HG03565 (cell line): ENCODE measurements at regions not wholly inside any gene's neighbourhood (a gene's known extent, or its start where the extent isn't known, plus 50 kb on each side); places are given as distances from the start of the nearest gene placed in this dataset.
"Not testable (repeated sequence)": the region's sequence is repeated elsewhere in the genome, so short reads cannot be mapped to it uniquely, and the experiment has no call there.

Source experiments
- ATAC-seq: cut with Tn5 transposase; IDR thresholded peaks from one replicate; pipeline ENCODE4 v1.9.1; 2021; ENCODE audit warnings: mild to moderate bottlenecking, moderate library complexity; ENCODE audit not compliant: unreplicated experiment

DNA sequence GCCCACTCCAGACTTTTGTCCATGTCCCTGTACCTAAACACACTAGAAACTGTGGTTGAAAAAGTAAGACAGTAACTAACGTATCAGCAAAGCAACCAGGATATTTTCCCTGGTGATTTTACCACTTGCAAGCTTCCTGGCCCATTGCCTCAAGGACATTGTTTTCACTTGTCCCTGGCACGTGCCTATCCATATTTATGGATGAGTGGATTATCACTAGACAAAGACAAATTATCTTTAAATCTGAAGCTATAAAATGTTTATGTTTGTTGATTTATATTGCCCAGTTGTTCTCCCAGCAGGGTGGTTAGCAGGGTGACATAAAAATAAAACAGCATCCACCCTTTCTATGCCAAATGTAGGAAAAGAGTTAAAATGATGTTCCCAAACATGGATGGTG, 93.2 kb upstream of the STEAP1 start:
- ATAC-seq: no peak

DNA sequence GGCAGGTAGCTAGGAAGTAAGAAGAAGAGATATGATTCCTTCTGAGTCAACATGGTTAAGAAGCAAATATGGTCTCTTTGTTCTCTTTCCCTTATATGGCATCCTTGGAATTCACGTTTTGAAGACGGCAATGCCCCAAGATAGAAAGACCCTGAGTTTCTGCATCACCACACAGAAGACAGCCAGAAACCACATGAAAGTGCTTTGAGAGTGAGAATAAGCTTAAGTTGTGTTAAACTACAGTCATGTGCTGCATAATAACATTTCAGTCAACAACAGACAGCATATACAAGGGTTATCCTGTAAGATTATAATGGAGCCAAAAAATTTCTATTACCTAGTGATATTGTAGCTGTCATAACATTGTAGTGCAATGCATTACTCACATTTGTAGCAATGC, 89.9 kb upstream of the STEAP1 start:
- no peak for ATAC-seq

DNA sequence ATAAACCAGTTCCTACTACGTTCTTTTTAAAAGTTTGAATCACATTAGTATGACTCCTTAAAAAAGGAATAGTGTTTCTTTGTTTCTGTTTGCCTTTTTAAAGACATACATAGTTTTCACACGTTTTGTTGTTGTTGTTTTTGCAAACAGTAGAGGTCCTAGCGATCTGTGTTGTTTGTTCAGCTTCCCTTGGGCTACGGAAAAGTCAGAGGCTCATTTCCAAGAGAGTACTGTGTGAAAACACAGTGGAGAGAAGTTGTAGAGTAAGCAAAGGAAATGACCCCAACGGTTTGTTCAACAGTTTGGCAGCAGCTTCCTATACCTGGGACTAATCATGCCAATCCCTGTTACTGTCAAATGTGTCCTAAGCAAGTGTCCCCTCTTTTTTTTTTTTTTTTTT, 87.1 kb upstream of the STEAP1 start:
- no peak for ATAC-seq

DNA sequence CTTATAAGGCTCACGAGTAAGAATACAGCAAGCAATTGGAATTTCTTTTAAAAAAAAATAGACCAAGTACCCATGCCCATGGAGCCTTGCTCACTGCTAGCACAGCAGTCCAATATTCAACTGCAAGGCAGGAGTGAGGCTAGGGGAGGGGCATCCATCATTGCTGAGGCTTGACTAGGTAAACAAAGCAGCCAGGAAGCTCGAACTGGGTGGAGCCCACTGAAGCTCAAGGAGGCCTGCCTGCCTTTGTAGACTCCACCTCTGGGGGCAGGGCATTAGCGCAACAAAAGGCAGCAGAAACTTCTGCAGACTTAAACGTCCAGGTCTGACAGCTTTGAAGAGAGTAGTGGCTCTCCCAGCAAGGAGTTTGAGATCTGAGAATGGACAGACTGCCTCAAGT, 84.0 kb upstream of the STEAP1 start:
- not testable (repeated sequence) for ATAC-seq

DNA sequence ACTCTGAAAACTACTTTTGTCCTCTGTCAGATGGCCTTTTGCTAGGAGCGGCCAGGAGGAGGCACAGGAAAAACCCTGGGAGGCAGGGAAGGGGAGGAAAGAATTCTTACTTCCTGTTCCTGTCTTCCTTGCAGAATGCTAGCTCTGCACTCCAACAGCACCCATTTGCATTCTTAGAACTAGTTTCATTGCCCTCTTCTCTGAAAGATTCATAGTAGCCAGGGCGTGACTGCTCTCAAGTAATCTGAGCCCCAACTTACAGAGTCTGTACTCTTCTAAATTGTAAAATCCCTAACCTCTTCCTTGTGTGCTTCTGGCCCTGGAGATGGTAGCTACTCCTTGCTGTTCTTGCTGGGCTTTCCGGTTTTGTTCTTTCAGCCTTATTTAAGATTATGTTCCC, 75.3 kb upstream of the STEAP1 start:
- ATAC-seq: no peak

DNA sequence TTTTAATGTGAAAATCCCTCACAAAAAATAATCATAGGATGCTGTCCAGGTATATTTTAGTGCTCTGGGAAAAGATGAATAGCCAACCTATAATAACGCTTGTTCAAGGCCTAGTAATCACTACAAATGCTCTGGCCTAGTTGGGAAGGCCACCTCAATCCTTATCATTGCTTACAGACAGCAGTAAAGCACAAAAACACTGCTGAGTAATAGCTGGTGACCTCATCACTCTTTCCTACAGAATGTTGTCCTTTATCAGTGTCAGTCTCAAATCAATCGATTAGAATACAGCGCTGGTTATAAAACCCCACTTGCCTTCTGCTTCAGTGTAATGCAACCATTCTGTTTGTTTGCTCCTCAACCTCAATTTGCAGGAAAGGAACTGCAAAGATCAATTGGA, 72.6 kb upstream of the STEAP1 start:
- ATAC-seq: no peak

DNA sequence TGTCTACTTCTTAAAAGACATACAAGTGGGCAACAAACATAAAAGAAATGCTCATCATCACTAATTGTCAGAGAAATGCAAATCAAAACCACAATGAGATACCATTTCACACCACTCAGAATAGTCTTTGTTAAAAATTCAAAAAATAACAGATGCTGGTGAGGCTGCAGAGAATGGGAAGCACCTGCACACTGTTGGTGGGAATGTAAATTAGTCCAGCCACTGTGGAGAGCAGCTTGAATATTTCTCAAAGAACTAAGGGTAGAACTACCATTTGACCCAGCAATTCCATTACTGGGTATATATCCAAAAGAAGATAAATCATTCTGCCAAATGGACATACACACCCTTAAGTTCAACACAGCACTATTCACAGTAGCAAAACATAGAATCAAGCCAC, 61.8 kb upstream of the STEAP1 start:
- no peak for ATAC-seq

DNA sequence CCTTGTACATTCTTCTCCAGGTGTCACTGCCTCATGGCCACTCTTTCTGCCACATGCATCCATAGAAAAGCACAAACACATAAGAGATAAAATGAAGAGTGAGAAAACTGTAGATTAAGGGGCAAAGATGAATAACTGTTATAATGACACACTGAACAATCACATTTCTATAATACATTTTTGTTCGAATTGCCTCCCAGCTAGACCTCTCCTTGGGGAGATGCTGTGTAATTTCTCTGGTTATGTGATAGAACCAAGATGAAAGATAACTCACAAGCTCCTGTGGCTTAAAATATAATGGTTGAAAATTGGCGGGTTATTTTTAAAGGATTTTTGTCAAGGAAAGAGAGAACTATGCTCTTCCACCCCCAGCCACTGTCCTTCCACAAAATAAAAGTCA, 60.2 kb upstream of the STEAP1 start:
- no peak for ATAC-seq
